ENCODE measurements at regions not wholly inside any gene's neighbourhood (a gene's known extent, or its start where the extent isn't known, plus 50 kb on each side); places are given as distances from the start of the nearest gene placed in this dataset.

- no peak overlapping the region for H3K27ac ChIP-seq (ENCODE audit: insufficient read depth, low read length)
- H3K79me1 ChIP-seq (ENCODE audit: low read depth in 1 of 2, low read length in 2 of 2) = no peaks in the 10 kb centered on the region
- H4K91ac ChIP-seq (ENCODE audit: insufficient read depth, low read depth, low read length) = no peak overlapping the region
- DNase-seq (no peak), ATAC-seq (ENCODE audit: low read depth) (no peak)
- no peak overlapping the region for H4K5ac ChIP-seq (ENCODE audit: low read depth, low read length)
- POLR2A ChIA-PET (ENCODE audit: unreplicated experiment) = no interaction called here
- no peaks in the 10 kb centered on the region for H3K36me3 ChIP-seq (ENCODE audit: control insufficient read depth, insufficient read depth, low read length)
- no peak overlapping the region for H4K8ac ChIP-seq (ENCODE audit: low read depth in 2 of 2, low read length in 2 of 2)
- peaks cover 19% of the 10 kb centered on the region for H3K9me3 ChIP-seq (ENCODE audit: control insufficient read depth, insufficient read depth, low read length)
- no TSS peak for BruUV-seq (replicated peaks)
- no peak overlapping the region for H3K4me2 ChIP-seq (ENCODE audit: low read depth, low read length)
- WGBS, 2 experiments (ENCODE audit: extremely low coverage in 2 of 2, insufficient read length in 1 of 2) = no CpG with 5 or more reads among the region's 2 CpGs
- no peak overlapping the region for H3K4me3 ChIP-seq (ENCODE audit: insufficient read depth, low read depth, low read length)
- no peaks in the 10 kb centered on the region for H3K27me3 ChIP-seq (ENCODE audit: control insufficient read depth, insufficient read depth, low read length)
- H2BK120ac ChIP-seq (ENCODE audit: low read depth, low read length) = no peak overlapping the region
- H3K4me1 ChIP-seq (ENCODE audit: control insufficient read depth, insufficient read depth, low read length) = no peaks in the 10 kb centered on the region
- no peak overlapping the region for H2BK5ac ChIP-seq (ENCODE audit: low read depth, low read length, poor library complexity, severe bottlenecking)
- no peak overlapping the region for H2AK5ac ChIP-seq (ENCODE audit: low read depth, low read length)
- no peaks in the 10 kb centered on the region for H3K9me1 ChIP-seq (ENCODE audit: insufficient read depth, low read length)
- no peak overlapping the region for H3K18ac ChIP-seq (ENCODE audit: low read depth, low read length)
- no peak overlapping the region for H2BK15ac ChIP-seq (ENCODE audit: low read depth, low read length)
- intact Hi-C loops (cut with micrococcal nuclease) = no loop called here
- TF ChIP-seq MAZ (IDR thresholded peaks at IDR 0.05; ENCODE audit: borderline replicate concordance, low read depth, low read length) (no peak), NFE2L2 (IDR thresholded peaks at IDR 0.05; ENCODE audit: low read depth, low read length) (no peak), MAFK (IDR thresholded peaks at IDR 0.05; ENCODE audit: low read depth, low read length) (no peak), RFX5 (IDR thresholded peaks at IDR 0.05; ENCODE audit: low read depth, low read length) (no peak), CHD1 (IDR thresholded peaks at IDR 0.05; ENCODE audit: low read depth, low read length) (no peak), USF2 (IDR thresholded peaks at IDR 0.05; ENCODE audit: low read depth, low read length) (no peak), FOS (IDR thresholded peaks at IDR 0.05; ENCODE audit: low read depth, low read length) (no peak), RCOR1 (IDR thresholded peaks at IDR 0.05; ENCODE audit: insufficient replicate concordance, low read length) (no peak), POLR2A (IDR thresholded peaks at IDR 0.05; ENCODE audit: low read depth, low read length) (no peak), CTCF (conservative IDR thresholded peaks at IDR 0.05; ENCODE audit: low read depth, low read length) (no peak), ELK1 (IDR thresholded peaks at IDR 0.05; ENCODE audit: borderline replicate concordance, low read depth, low read length) (no peak), MXI1 (IDR thresholded peaks at IDR 0.05; ENCODE audit: borderline replicate concordance, low read depth, low read length) (no peak), SMC3 (IDR thresholded peaks at IDR 0.05; ENCODE audit: low read depth, low read length) (no peak), RAD21 (IDR thresholded peaks at IDR 0.05; ENCODE audit: low read length) (no peak), CEBPB (IDR thresholded peaks at IDR 0.05; ENCODE audit: low read depth, low read length) (no peak), BHLHE40 (IDR thresholded peaks at IDR 0.05; ENCODE audit: low read depth, low read length) (no peak)
- H3K9ac ChIP-seq (ENCODE audit: low read depth, low read length) = no peak overlapping the region
- in situ Hi-C loops (cut with MboI; ENCODE audit: low sequenced_read_pairs) = no loop called here
- no peak overlapping the region for H2BK20ac ChIP-seq (ENCODE audit: low read depth, low read length)
- H4K20me1 ChIP-seq (ENCODE audit: insufficient read depth, low read length) = no peaks in the 10 kb centered on the region
- dilution Hi-C loops (cut with HindIII; ENCODE audit: low sequenced_read_pairs, unreplicated experiment) = no loop called here
- H2AK9ac ChIP-seq (replicated peaks; ENCODE audit: low read depth, low read length, poor library complexity) = no peak overlapping the region
- CTCF ChIA-PET = no interaction called here
- H3K14ac ChIP-seq (replicated peaks; ENCODE audit: low read depth, low read length) = no peak overlapping the region
- no peak overlapping the region for H2AFZ ChIP-seq (replicated peaks; ENCODE audit: low read length, poor library complexity)
- no peak overlapping the region for H3K4ac ChIP-seq (ENCODE audit: low read depth, low read length)
- H3K23ac ChIP-seq (ENCODE audit: low read depth, low read length) = no peak overlapping the region
- H3K56ac ChIP-seq (ENCODE audit: extremely low read depth, insufficient read depth, low read length) = no peak overlapping the region
These were observed 112.1 kb downstream of the ZNF737 start for GRCh38 chr19:20453425-20453935.
